ENCODE measurements at regions not wholly inside any gene's neighbourhood (a gene's known extent, or its start where the extent isn't known, plus 50 kb on each side); places are given as distances from the start of the nearest gene placed in this dataset.
"Not testable (repeated sequence)": the region's sequence is repeated elsewhere in the genome, so short reads cannot be mapped to it uniquely, and the experiment has no call there.

- CTCF ChIA-PET, result interaction anchor here (0.6 to 1.0 kb wide), 3 partner anchors 8 to 27 kb away, joined by 3 read pairs; no protein-coding TSS in a partner anchor
- H3K27ac ChIP-seq, result no peak overlapping the region
- no peaks in the 10 kb centered on the region for H3K9me3 ChIP-seq
- ATAC-seq (no peak), DNase-seq (ENCODE audit: low read depth in 1 of 2, low spot score in 1 of 2) (no peak), FAIRE-seq (no peak)
- POLR2A ChIA-PET, result no interaction called here
- TF ChIP-seq KDM1A (IDR thresholded peaks at IDR 0.05; ENCODE audit: low read depth), result no peak
- TF ChIP-seq BCL3 (IDR thresholded peaks at IDR 0.05), result no peak
- no peak for TF ChIP-seq HOXB5 (CRISPR knock-in tag; IDR thresholded peaks at IDR 0.05)
- TF ChIP-seq RCOR1 (IDR thresholded peaks at IDR 0.05; ENCODE audit: low read depth, low read length), result no peak
- TF ChIP-seq HMGXB4 (CRISPR knock-in tag; IDR thresholded peaks at IDR 0.05; ENCODE audit: borderline replicate concordance), result no peak
- TF ChIP-seq MYC (IDR thresholded peaks at IDR 0.05; ENCODE audit: borderline replicate concordance, low read length), result no peak
- TF ChIP-seq GATA3 (IDR thresholded peaks at IDR 0.05; ENCODE audit: borderline replicate concordance), result no peak
- no peak for TF ChIP-seq ATOH8 (CRISPR knock-in tag; IDR thresholded peaks at IDR 0.05; ENCODE audit: low read depth)
- TF ChIP-seq CBX8 (IDR thresholded peaks at IDR 0.05), result no peak
- no peak for TF ChIP-seq CTCF (IDR thresholded peaks at IDR 0.05)
- TF ChIP-seq SREBF2 (IDR thresholded peaks at IDR 0.05), result no peak
- TF ChIP-seq RFX5 (IDR thresholded peaks at IDR 0.05), result no peak
- no peak for TF ChIP-seq FOSB (CRISPR knock-in tag; IDR thresholded peaks at IDR 0.05)
- no peak for TF ChIP-seq CHD4 (IDR thresholded peaks at IDR 0.05; ENCODE audit: borderline replicate concordance)
- TF ChIP-seq TP53 (CRISPR knock-in tag; IDR thresholded peaks at IDR 0.05), result no peak
- TF ChIP-seq SMC3 (IDR thresholded peaks at IDR 0.05), result no peak
- no peak for TF ChIP-seq HEYL (CRISPR knock-in tag; IDR thresholded peaks at IDR 0.05)
- no peak for TF ChIP-seq MAX (IDR thresholded peaks at IDR 0.05)
- TF ChIP-seq RAD21 (conservative IDR thresholded peaks at IDR 0.05 in 1 of 2, IDR thresholded peaks at IDR 0.05 in 1 of 2), result no peak
- H3K4me2 ChIP-seq, result no peak overlapping the region
- H3K4me3 ChIP-seq, result no peak overlapping the region
- H3K4me1 ChIP-seq, result no peaks in the 10 kb centered on the region
- whole genome bisulfite sequencing (ENCODE audit: missing lambda C conversion rate), result 19% methylated on average over 5 of the region's 5 CpGs
Measured at GRCh38 chr9:12329623-12329985, 363.6 kb upstream of the TYRP1 start.

- H3K9me3 ChIP-seq; H3K27ac ChIP-seq; H3K4me1 ChIP-seq; CTCF ChIA-PET; POLR2A ChIA-PET; H3K4me3 ChIP-seq; H3K4me2 ChIP-seq; FAIRE-seq; DNase-seq (ENCODE audit: low read depth in 1 of 2, low spot score in 1 of 2); ATAC-seq: not testable (repeated sequence)
- WGBS (ENCODE audit: missing lambda C conversion rate), result 41% methylated on average over 25 of the region's 26 CpGs
Measured at GRCh38 chr9:12333966-12334365, 359.2 kb upstream of the TYRP1 start.

- FAIRE-seq (no peak), ATAC-seq (no peak), DNase-seq (ENCODE audit: low read depth in 1 of 2, low spot score in 1 of 2) (no peak)
- no peak overlapping the region for H3K27ac ChIP-seq
- TF ChIP-seq HOXB5 (CRISPR knock-in tag; IDR thresholded peaks at IDR 0.05) (no peak), HOXA7 (CRISPR knock-in tag; IDR thresholded peaks at IDR 0.05) (no peak)
- no peaks in the 10 kb centered on the region for H3K4me1 ChIP-seq
- no peak overlapping the region for H3K4me2 ChIP-seq
- H3K9me3 ChIP-seq, result no peaks in the 10 kb centered on the region
- no peak overlapping the region for H3K4me3 ChIP-seq
- ChIA-PET CTCF (no interaction called here), POLR2A (no interaction called here)
- WGBS (ENCODE audit: missing lambda C conversion rate), result 0% methylated on average over 1 of the region's 1 CpG
Measured at GRCh38 chr9:12350775-12351174, 342.4 kb upstream of the TYRP1 start.

All from A549 (cell line).